BJ (cell line): ENCODE measurements at regions not wholly inside any gene's neighbourhood (a gene's known extent, or its start where the extent isn't known, plus 50 kb on each side); places are given as distances from the start of the nearest gene placed in this dataset.

Experiments
- CTCF ChIA-PET: fragments of 350-600 bp; formaldehyde crosslinking; extraction: SDS; loops from one replicate; lab custom pipeline; 2021; ENCODE audit warnings: antibody characterized with exemption, inconsistent platforms; lab: Yijun Ruan, JAX
- POLR2A ChIA-PET: fragments of 300-600 bp; sonication (Branson Sonifier 250); formaldehyde crosslinking; extraction: SDS; loops from one replicate; lab custom pipeline; 2021; ENCODE audit warnings: antibody characterized with exemption; lab: Charles Lee
- DNase-seq: peaks from one replicate; pipeline ENCODE4 v3.0.0-alpha.2; 2011; ENCODE audit warnings: low read depth
- H3K27me3 ChIP-seq: 2 replicates; pipeline ENCODE4 v1.6.0; 2011; ENCODE audit warnings: low read length; ENCODE audit not compliant: control insufficient read depth, insufficient read depth
- H3K36me3 ChIP-seq: 2 replicates; pipeline ENCODE4 v1.5.1; 2011; ENCODE audit warnings: low read length; ENCODE audit not compliant: control insufficient read depth, insufficient read depth
- H3K4me3 ChIP-seq: 2 replicates; pipeline ENCODE4 v1.5.1; 2011; ENCODE audit warnings: low read depth, mild to moderate bottlenecking, control low read depth, low read length
- TF ChIP-seq, protein P1 (sequence below): IDR thresholded peaks from 2 replicates; pipeline ENCODE4 v1.5.1; 2011; ENCODE audit warnings: low read depth, mild to moderate bottlenecking, control low read depth, inconsistent platforms, low read length, moderate library complexity; ENCODE audit not compliant: insufficient read depth

DNA sequence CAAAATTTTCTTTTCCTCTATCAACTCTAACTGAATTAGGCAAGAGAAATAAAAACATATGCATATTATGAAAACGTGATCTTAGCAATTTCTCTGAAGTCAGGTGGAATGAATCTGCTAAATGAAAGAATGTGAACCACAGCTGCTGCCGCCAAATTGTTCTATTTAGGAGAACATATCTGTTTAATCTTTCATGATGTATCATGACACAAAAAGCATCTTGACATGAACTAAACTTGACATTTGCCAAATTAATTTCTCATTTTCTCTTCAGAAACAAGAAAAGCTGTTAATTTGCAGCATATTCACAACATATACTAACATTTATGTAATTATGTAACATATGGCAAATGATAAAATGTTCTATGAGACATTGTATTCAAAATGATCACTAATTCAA lies 1237.9 kb downstream of the TECRL start:
- DNase-seq = no peak
- no peaks in the 10 kb centered on the region for H3K27me3 ChIP-seq
- TF ChIP-seq, protein P1, sequence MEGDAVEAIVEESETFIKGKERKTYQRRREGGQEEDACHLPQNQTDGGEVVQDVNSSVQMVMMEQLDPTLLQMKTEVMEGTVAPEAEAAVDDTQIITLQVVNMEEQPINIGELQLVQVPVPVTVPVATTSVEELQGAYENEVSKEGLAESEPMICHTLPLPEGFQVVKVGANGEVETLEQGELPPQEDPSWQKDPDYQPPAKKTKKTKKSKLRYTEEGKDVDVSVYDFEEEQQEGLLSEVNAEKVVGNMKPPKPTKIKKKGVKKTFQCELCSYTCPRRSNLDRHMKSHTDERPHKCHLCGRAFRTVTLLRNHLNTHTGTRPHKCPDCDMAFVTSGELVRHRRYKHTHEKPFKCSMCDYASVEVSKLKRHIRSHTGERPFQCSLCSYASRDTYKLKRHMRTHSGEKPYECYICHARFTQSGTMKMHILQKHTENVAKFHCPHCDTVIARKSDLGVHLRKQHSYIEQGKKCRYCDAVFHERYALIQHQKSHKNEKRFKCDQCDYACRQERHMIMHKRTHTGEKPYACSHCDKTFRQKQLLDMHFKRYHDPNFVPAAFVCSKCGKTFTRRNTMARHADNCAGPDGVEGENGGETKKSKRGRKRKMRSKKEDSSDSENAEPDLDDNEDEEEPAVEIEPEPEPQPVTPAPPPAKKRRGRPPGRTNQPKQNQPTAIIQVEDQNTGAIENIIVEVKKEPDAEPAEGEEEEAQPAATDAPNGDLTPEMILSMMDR = no peak
- no peaks in the 10 kb centered on the region for H3K36me3 ChIP-seq
- H3K4me3 ChIP-seq = no peak overlapping the region
- CTCF ChIA-PET = no interaction called here
- POLR2A ChIA-PET = no interaction called here

DNA sequence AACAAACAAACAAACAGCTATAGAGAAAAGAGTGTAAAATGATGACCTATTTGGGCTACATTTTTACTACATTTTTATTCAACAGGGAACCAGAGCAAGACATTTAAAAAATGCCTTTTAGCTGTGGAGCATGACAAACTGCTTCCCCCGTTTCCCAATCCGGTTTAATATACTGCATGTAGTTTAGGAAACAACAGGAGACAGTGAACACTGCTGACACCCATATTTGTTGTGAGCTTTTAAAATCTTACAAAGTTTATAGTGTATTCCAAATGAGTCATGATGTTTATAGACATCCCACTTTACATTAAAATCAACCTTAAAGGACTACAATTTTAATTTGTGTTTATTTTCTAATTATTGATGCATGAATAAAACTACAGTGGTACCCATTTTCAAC lies 1238.3 kb downstream of the TECRL start:
- Histone ChIP-seq H3K36me3 (no peaks in the 10 kb centered on the region), H3K4me3 (no peak overlapping the region), H3K27me3 (no peaks in the 10 kb centered on the region)
- TF ChIP-seq, protein P1 = no peak
- ChIA-PET POLR2A (no interaction called here), CTCF (no interaction called here)
- DNase-seq = no peak

DNA sequence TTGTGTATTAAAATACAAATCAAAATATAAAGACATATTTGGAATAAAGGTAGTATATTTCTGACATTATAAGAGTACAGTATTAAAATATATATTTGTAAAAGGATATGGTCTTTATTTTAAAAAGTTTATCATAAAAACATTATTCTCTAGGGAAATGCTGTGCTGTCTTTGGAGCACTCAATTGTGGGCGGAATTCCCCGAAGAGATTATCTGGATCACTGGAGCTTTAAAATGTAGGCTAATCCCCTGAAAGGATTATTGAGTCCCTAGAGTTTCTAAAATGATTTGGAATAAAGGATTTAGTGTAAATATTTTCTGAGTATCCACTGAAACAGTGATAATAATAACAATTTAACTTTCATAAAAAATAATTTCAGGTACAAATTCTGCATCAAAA lies 1239.4 kb downstream of the TECRL start:
- CTCF ChIA-PET = no interaction called here
- H3K27me3 ChIP-seq = no peaks in the 10 kb centered on the region
- no peaks in the 10 kb centered on the region for H3K36me3 ChIP-seq
- POLR2A ChIA-PET = no interaction called here
- TF ChIP-seq, protein P1 = no peak
- no peak for DNase-seq
- no peak overlapping the region for H3K4me3 ChIP-seq

DNA sequence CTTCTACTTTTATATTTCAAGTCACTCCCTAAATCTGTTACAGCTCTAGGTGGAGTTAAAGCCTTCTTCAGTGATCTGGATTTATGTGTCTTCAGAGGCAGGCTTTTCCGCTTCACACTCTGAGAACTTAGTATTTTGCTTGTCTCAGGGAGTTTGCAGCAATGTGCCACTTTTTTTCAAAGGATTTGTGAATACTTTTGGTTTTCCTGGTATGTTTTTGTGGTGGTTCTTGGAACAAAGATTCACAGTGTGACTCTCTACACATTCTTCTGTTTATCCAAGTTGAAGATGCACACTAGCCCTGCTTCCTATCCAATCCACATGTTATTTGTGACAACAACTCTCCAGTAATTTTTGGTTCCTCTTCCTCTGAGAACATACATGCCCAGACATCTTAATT lies 1253.7 kb downstream of the TECRL start:
- ChIA-PET POLR2A (no interaction called here), CTCF (no interaction called here)
- Histone ChIP-seq H3K36me3 (no peaks in the 10 kb centered on the region), H3K4me3 (no peak overlapping the region), H3K27me3 (no peaks in the 10 kb centered on the region)
- DNase-seq = no peak
- TF ChIP-seq, protein P1 = no peak

DNA sequence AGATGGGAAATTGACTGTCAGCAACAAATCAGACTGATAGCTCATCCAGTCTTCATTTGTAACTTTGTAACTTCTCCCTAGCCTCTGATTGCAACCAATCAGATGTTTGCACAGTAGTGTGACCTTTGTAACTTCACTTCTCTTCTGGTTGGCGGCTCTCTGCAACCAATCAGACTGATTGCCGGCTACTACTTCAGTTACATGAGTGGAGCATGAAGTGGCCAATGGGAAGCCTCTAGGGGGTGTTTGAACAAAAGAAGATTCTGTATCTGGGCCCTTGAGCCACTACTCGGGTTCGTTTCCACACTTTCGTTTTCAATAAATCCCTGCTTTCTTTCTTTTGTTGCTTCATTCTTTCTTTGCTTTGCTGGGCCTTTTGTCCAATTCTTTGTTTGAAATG lies 1285.8 kb downstream of the TECRL start:
- POLR2A ChIA-PET = no interaction called here
- TF ChIP-seq, protein P1 = no peak
- Histone ChIP-seq H3K36me3 (no peaks in the 10 kb centered on the region), H3K27me3 (no peaks in the 10 kb centered on the region), H3K4me3 (no peak overlapping the region)
- CTCF ChIA-PET = no interaction called here
- DNase-seq = no peak
